Neural progenitor cell (in vitro differentiated cells): ENCODE measurements at regions not wholly inside any gene's neighbourhood (a gene's known extent, or its start where the extent isn't known, plus 50 kb on each side); places are given as distances from the start of the nearest gene placed in this dataset.

Experiments
- CTCF ChIP-seq: fragments of 200-600 bp; sonication (generic); IDR thresholded peaks from 2 replicates; pipeline ENCODE4 v1.5.1; 2017; ENCODE audit warnings: antibody characterized with exemption, mild to moderate bottlenecking
- EZH2 ChIP-seq: fragments of 200-600 bp; sonication (generic); IDR thresholded peaks from 2 replicates; pipeline ENCODE4 v1.6.1; 2017; ENCODE audit warnings: antibody characterized with exemption, mild to moderate bottlenecking, moderate library complexity

- no peak for TF ChIP-seq CTCF
- no peak for TF ChIP-seq EZH2
These were observed 214.4 kb upstream of the DTNBP1 start for GRCh38 chr6:15877231-15877630.
